ENCODE measurements at regions not wholly inside any gene's neighbourhood (a gene's known extent, or its start where the extent isn't known, plus 50 kb on each side); places are given as distances from the start of the nearest gene placed in this dataset.

GRCh38 chr13:62193919-62194318, 778.3 kb upstream of the PCDH20 start:
- TF ChIP-seq CTCF (conservative IDR thresholded peaks at IDR 0.05) (no peak), ZFX (IDR thresholded peaks at IDR 0.05) (no peak)

All from C4-2B (cell line).